ENCODE measurements at regions not wholly inside any gene's neighbourhood (a gene's known extent, or its start where the extent isn't known, plus 50 kb on each side); places are given as distances from the start of the nearest gene placed in this dataset.
"Not testable (repeated sequence)": the region's sequence is repeated elsewhere in the genome, so short reads cannot be mapped to it uniquely, and the experiment has no call there.

- no peak for DNase-seq (ENCODE audit: low read depth in 1 of 2, low spot score in 1 of 2)
These were observed 87.0 kb upstream of the MAN1A1 start for GRCh38 chr6:119436583-119436982.

GRCh38 chr6:119431799-119432198 is 82.2 kb upstream of the MAN1A1 start:
- DNase-seq (ENCODE audit: low read depth in 1 of 2, low spot score in 1 of 2) = no peak

DNA sequence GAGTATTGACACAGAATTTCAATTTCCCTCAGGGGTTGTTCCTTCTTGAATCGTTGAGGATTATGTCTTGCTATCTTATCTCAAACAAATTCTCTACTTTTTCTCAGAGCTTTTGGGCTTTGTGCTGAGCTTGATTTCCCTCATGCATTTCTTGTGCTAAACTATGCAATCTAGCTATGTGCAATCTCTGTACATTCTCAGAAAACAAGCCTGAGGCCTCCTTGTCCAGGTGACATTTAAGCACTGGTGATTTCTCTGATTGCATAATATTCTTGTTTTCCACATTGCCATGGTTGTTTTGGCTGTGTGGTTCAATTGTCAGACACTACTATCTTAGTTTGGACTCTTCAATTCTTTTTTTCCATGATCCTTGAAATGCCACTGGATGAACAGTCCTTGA is 81.2 kb upstream of the MAN1A1 start:
- DNase-seq (ENCODE audit: low read depth in 1 of 2, low spot score in 1 of 2) = no peak

DNA sequence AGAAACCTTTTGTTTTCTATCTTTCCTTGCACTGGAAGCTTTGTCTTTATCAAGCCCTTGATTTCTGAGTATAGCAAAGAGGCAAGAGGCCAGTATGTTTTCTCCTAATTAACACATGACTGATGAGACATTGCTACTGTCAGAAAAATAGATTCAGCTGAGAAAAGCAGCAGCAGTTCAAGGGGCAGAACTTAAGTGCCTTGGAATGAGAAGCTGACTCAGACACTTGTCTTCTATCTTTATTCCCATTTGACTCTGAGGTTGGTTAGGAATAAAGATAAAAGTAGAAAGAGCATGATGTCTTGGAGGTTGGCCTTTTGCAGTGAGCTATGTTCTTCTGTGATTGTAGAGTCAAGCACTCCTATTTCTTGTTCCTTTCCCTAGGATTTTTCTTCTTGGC is 79.1 kb upstream of the MAN1A1 start:
- no peak for DNase-seq (ENCODE audit: low read depth in 1 of 2, low spot score in 1 of 2)

GRCh38 chr6:119426619-119427018 is 77.1 kb upstream of the MAN1A1 start:
- no peak for DNase-seq (ENCODE audit: low read depth in 1 of 2, low spot score in 1 of 2)

DNA sequence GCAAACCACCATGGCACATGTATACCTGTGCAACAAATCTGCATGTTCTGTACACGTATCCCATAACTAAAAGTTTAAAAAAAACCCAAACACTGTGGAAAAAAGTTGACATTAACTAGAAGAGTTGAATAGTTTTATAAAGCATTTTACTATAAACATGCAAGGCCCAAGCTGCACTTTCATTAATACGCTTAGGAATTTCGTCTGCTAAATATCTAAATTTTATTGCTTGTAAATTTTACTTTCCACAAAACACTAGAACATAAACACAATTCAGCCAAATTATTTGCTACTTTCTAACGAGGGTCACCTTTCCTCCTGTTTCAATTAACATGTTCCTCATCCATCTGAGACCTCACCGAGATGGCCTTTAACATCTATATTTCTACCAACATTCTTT is 74.4 kb upstream of the MAN1A1 start:
- DNase-seq (ENCODE audit: low read depth in 1 of 2, low spot score in 1 of 2) = no peak

DNA sequence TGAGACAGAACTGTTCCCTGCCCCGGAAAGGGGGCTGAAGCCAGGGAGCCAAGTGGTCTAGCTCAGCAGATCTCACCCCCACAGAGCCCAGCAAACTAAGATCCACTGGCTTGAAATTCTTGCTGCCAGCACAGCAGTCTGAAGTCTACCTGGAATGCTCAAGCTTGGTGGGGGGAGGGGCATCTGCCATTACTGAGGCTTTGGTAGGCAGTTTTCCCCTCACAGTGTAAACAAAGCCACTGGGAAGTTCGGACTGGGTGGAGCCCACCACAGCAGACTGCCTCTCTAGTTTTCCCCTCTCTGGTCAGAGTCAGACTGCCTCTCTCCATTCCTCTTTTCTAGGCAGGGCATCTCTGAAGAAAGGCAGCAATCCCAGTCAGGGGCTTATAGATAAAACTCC is 68.5 kb upstream of the MAN1A1 start:
- not testable (repeated sequence) for DNase-seq (ENCODE audit: low read depth in 1 of 2, low spot score in 1 of 2)

DNA sequence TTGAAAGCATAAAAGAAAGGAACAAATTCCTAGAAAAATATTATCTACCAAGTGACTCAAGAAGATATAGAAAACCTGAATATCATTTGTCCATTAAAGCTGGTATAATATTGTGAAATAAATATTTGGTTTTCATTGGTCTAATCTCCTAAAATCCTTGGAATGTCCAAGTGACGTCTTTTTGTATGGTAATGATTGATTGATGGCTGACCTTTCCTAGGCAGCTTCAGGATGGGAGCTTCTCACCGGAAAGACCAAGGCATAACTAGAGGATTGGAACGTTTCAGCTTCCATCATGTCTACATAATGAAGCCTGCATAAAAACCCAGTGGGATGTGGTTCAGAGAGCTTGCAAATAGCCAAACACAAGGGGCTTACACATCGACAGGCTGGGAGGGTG is 57.6 kb upstream of the MAN1A1 start:
- no peak for DNase-seq (ENCODE audit: low read depth in 1 of 2, low spot score in 1 of 2)

DNA sequence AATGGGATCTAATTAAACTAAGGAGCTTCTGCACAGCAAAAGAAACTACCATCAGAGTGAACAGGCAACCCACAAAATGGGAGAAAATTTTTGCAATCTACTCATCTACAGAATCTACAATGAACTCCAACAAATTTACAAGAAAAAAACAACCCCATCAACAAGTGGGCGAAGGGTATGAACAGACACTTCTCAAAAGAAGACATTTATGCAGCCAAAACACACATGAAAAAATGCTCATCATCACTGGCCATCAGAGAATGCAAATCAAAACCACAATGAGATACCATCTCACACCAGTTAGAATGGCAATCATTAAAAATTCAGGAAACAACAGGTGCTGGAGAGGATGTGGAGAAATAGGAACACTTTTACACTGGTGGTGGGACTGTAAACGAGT is 55.6 kb upstream of the MAN1A1 start:
- not testable (repeated sequence) for DNase-seq (ENCODE audit: low read depth in 1 of 2, low spot score in 1 of 2)
